NCI-H2196 treated with DMSO at 0.1 percent for 48 hours (cell line): ENCODE measurements at regions not wholly inside any gene's neighbourhood (a gene's known extent, or its start where the extent isn't known, plus 50 kb on each side); places are given as distances from the start of the nearest gene placed in this dataset.
"Not testable (repeated sequence)": the region's sequence is repeated elsewhere in the genome, so short reads cannot be mapped to it uniquely, and the experiment has no call there.

Experiments used
- DNase-seq: peaks from one replicate; lab custom pipeline; 2025; ENCODE audit not compliant: unreplicated experiment; lab: John Stamatoyannopoulos, UW

- not testable (repeated sequence) for DNase-seq
Measured at GRCh38 chr1:194858811-194859480, 1672.5 kb upstream of the B3GALT2 start.

- DNase-seq = no peak
Measured at GRCh38 chr1:194857413-194857812, 1671.0 kb upstream of the B3GALT2 start.

GRCh38 chr1:194848846-194849245 is 1662.4 kb upstream of the B3GALT2 start:
- DNase-seq = no peak

GRCh38 chr1:194846488-194846887 is 1660.1 kb upstream of the B3GALT2 start:
- DNase-seq = no peak

- no peak for DNase-seq
Measured at GRCh38 chr1:194843077-194843476, 1656.7 kb upstream of the B3GALT2 start.

- DNase-seq = no peak
Measured at GRCh38 chr1:194833111-194833510, 1646.7 kb upstream of the B3GALT2 start.

- not testable (repeated sequence) for DNase-seq
Measured at GRCh38 chr1:194831595-194831994, 1645.2 kb upstream of the B3GALT2 start.

- no peak for DNase-seq
Measured at GRCh38 chr1:194830387-194830786, 1644.0 kb upstream of the B3GALT2 start.

GRCh38 chr1:194829492-194829891 is 1643.1 kb upstream of the B3GALT2 start:
- DNase-seq = no peak

- no peak for DNase-seq
Measured at GRCh38 chr1:194825382-194825781, 1639.0 kb upstream of the B3GALT2 start.

- DNase-seq = no peak
Measured at GRCh38 chr1:194821091-194821490, 1634.7 kb upstream of the B3GALT2 start.

GRCh38 chr1:194818674-194819073 is 1632.3 kb upstream of the B3GALT2 start:
- no peak for DNase-seq

GRCh38 chr1:194816859-194817258 is 1630.4 kb upstream of the B3GALT2 start:
- no peak for DNase-seq

- no peak for DNase-seq
Measured at GRCh38 chr1:194813096-194813495, 1626.7 kb upstream of the B3GALT2 start.

- no peak for DNase-seq
Measured at GRCh38 chr1:194809665-194810064, 1623.3 kb upstream of the B3GALT2 start.

GRCh38 chr1:194809215-194809614 is 1622.8 kb upstream of the B3GALT2 start:
- no peak for DNase-seq

GRCh38 chr1:194807530-194808220 is 1621.3 kb upstream of the B3GALT2 start:
- DNase-seq = no peak

GRCh38 chr1:194802572-194802971 is 1616.2 kb upstream of the B3GALT2 start:
- no peak for DNase-seq

GRCh38 chr1:194795917-194796593 is 1609.6 kb upstream of the B3GALT2 start:
- no peak for DNase-seq

GRCh38 chr1:194787001-194787400 is 1600.6 kb upstream of the B3GALT2 start:
- DNase-seq = no peak

- DNase-seq = no peak
Measured at GRCh38 chr1:194786027-194786426, 1599.6 kb upstream of the B3GALT2 start.

- no peak for DNase-seq
Measured at GRCh38 chr1:194776657-194777056, 1590.2 kb upstream of the B3GALT2 start.
